ENCODE measurements at regions not wholly inside any gene's neighbourhood (a gene's known extent, or its start where the extent isn't known, plus 50 kb on each side); places are given as distances from the start of the nearest gene placed in this dataset.

- DNase-seq (ENCODE audit: low spot score) (no peak), ATAC-seq (ENCODE audit: low FRiP score) (no peak)
- TF ChIP-seq CTCF (IDR thresholded peaks at IDR 0.05): no peak
These were observed 94.4 kb upstream of the PRDM1 start for GRCh38 chr6:105991561-105992314.

GRCh38 chr6:105990151-105990550 is 96.0 kb upstream of the PRDM1 start:
- ATAC-seq (ENCODE audit: low FRiP score): no peak
- no peak for DNase-seq (ENCODE audit: low spot score)
- no peak for TF ChIP-seq CTCF (IDR thresholded peaks at IDR 0.05)

GRCh38 chr6:105988812-105989577 is 97.1 kb upstream of the PRDM1 start:
- TF ChIP-seq CTCF (IDR thresholded peaks at IDR 0.05): no peak

GRCh38 chr6:105988321-105988720 is 97.8 kb upstream of the PRDM1 start:
- DNase-seq (ENCODE audit: low spot score) (no peak), ATAC-seq (ENCODE audit: low FRiP score) (no peak)
- TF ChIP-seq CTCF (IDR thresholded peaks at IDR 0.05): no peak

More at GRCh38 chr6:105988812-105989577, 97.1 kb upstream of the PRDM1 start:
- DNase-seq (ENCODE audit: low spot score): no peak
- no peak for ATAC-seq (ENCODE audit: low FRiP score)

DNA sequence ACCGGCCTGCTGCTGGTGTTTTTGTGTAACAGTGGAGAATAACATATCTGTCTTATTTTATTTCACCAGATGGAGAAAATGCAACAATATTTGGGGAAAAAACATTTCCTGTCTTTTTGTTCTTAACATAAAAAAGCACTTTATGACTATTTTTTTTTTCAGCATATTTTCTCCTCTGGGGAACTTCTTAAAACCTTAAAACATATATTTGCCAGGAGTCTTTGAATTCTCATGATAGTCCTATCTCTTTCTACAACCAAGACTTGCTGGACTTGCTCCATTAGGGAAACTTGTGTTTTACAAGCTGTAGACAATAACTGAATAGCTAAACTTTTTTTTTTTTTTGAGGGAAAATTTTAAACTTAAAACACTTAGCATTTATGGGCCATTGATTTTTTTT is 98.6 kb upstream of the PRDM1 start:
- DNase-seq (ENCODE audit: low spot score) (no peak), ATAC-seq (ENCODE audit: low FRiP score) (no peak)
- no peak for TF ChIP-seq CTCF (IDR thresholded peaks at IDR 0.05)

- no peak for TF ChIP-seq CTCF (IDR thresholded peaks at IDR 0.05)
- DNase-seq (ENCODE audit: low spot score) (no peak), ATAC-seq (ENCODE audit: low FRiP score) (no peak)
These were observed 99.1 kb upstream of the PRDM1 start for GRCh38 chr6:105986998-105987397.

All from omental fat pad (tissue), 3 donors.